ENCODE measurements at regions not wholly inside any gene's neighbourhood (a gene's known extent, or its start where the extent isn't known, plus 50 kb on each side); places are given as distances from the start of the nearest gene placed in this dataset.

DNA sequence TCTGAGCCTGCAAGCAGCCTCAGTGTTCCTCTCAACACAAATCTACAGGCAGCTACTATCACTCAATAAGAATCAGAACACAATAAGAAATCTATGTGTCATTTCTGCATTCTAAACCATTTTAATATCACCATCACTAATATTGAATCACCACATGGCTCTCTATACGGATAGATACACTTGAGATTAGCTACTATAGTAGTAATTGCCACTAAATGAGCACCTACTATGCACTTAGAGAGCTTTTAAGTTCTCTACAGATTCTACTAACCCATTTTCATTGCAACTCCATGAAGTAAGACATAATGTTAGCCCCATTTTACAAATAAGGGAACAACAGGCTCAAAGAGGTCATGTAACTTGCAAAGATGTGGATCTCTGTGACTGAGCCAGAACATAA lies 132.8 kb upstream of the DYNLRB2 start:
- H3K27me3 ChIP-seq (ENCODE audit: insufficient read depth, low read depth), result 0 out of 2 replicates have a peak, but pooled peaks cover 1% of the 10 kb centered on the region
- intact Hi-C loops (cut with micrococcal nuclease; ENCODE audit: unreplicated experiment), result no loop called here
- H3K79me2 ChIP-seq (ENCODE audit: low read depth), result no peaks in the 10 kb centered on the region
- CTCF ChIA-PET, result no interaction called here
- H3K9me2 ChIP-seq (ENCODE audit: insufficient read depth), result no peaks in the 10 kb centered on the region
- DNase-seq, result no peak
- no peaks in the 10 kb centered on the region; the same call in 1 of the 2 replicates for H4K20me1 ChIP-seq (ENCODE audit: insufficient read depth)
- H3K9me3 ChIP-seq (ENCODE audit: insufficient read depth, low read depth), result no peaks in the 10 kb centered on the region
- no peak overlapping the region for H3K4me3 ChIP-seq
- POLR2A ChIA-PET (ENCODE audit: unreplicated experiment), result no interaction called here
- H3K4me1 ChIP-seq (replicated peaks; ENCODE audit: insufficient read depth), result no peaks in the 10 kb centered on the region
- H2AFZ ChIP-seq, result no peak overlapping the region
- H3F3A ChIP-seq (ENCODE audit: insufficient read depth, low read depth), result no peaks in the 10 kb centered on the region
- no TSS peak for BruUV-seq (replicated peaks)
- TF ChIP-seq, protein P1, sequence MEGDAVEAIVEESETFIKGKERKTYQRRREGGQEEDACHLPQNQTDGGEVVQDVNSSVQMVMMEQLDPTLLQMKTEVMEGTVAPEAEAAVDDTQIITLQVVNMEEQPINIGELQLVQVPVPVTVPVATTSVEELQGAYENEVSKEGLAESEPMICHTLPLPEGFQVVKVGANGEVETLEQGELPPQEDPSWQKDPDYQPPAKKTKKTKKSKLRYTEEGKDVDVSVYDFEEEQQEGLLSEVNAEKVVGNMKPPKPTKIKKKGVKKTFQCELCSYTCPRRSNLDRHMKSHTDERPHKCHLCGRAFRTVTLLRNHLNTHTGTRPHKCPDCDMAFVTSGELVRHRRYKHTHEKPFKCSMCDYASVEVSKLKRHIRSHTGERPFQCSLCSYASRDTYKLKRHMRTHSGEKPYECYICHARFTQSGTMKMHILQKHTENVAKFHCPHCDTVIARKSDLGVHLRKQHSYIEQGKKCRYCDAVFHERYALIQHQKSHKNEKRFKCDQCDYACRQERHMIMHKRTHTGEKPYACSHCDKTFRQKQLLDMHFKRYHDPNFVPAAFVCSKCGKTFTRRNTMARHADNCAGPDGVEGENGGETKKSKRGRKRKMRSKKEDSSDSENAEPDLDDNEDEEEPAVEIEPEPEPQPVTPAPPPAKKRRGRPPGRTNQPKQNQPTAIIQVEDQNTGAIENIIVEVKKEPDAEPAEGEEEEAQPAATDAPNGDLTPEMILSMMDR (conservative IDR thresholded peaks at IDR 0.05), result no peak
- no peak for TF ChIP-seq EZH2 (IDR thresholded peaks at IDR 0.05; ENCODE audit: low read depth)
- H3K4me2 ChIP-seq, result no peak overlapping the region
- H3K36me3 ChIP-seq (ENCODE audit: low read depth), result no peaks in the 10 kb centered on the region
- no peak overlapping the region for H3K27ac ChIP-seq

DNA sequence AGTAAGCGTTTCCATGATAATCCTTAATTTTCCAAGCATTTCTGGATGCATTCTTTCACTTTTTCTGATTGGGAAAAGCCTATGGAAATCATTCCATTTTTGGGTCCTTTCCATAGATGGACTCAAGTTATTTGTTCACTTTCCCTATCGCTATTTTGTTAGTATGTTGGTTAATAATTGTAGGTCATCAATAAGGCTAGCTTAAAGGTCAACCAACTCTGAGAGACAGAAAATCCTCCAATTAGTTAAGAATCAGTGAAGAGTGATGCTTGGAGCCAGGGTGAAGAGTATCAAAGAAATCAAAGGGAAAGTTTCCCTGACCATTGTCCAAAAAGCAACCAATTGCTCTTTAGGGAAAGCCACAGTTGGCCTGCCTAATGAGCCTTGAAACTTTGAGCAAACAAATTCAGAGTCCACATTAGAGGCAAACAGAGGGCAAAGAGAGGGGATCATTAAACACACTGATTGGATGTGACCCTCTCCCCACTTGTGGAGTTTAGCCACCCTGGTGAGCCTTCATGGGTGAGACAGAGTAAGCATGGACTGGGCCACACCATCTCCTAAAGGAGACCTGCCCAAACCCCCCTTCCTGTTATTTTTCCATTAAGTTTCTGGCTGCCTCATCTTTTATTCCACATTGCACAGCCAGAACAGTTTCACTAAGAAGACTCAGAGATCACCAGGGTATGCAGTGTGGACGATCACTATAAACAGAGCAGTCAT lies 133.4 kb upstream of the DYNLRB2 start:
- no peaks in the 10 kb centered on the region for H3K9me3 ChIP-seq (ENCODE audit: insufficient read depth, low read depth)
- no TSS peak for BruUV-seq (replicated peaks)
- ChIA-PET POLR2A (ENCODE audit: unreplicated experiment) (no interaction called here), CTCF (no interaction called here)
- no peaks in the 10 kb centered on the region for H3K79me2 ChIP-seq (ENCODE audit: low read depth)
- no peaks in the 10 kb centered on the region for H3K9me2 ChIP-seq (ENCODE audit: insufficient read depth)
- H3K4me1 ChIP-seq (replicated peaks; ENCODE audit: insufficient read depth), result no peaks in the 10 kb centered on the region
- DNase-seq, result no peak
- no peaks in the 10 kb centered on the region for H3F3A ChIP-seq (ENCODE audit: insufficient read depth, low read depth)
- H3K4me3 ChIP-seq, result no peak overlapping the region
- TF ChIP-seq EZH2 (IDR thresholded peaks at IDR 0.05; ENCODE audit: low read depth), result no peak
- TF ChIP-seq, protein P1 (conservative IDR thresholded peaks at IDR 0.05), result no peak
- no peak overlapping the region for H3K27ac ChIP-seq
- H4K20me1 ChIP-seq (ENCODE audit: insufficient read depth), result no peaks in the 10 kb centered on the region; the same call in 1 of the 2 replicates
- H3K27me3 ChIP-seq (ENCODE audit: insufficient read depth, low read depth), result peaks cover 7% of the 10 kb centered on the region; the same call in 1 of the 2 replicates
- H3K4me2 ChIP-seq, result no peak overlapping the region
- intact Hi-C loops (cut with micrococcal nuclease; ENCODE audit: unreplicated experiment), result no loop called here
- H2AFZ ChIP-seq, result no peak overlapping the region
- no peaks in the 10 kb centered on the region for H3K36me3 ChIP-seq (ENCODE audit: low read depth)

DNA sequence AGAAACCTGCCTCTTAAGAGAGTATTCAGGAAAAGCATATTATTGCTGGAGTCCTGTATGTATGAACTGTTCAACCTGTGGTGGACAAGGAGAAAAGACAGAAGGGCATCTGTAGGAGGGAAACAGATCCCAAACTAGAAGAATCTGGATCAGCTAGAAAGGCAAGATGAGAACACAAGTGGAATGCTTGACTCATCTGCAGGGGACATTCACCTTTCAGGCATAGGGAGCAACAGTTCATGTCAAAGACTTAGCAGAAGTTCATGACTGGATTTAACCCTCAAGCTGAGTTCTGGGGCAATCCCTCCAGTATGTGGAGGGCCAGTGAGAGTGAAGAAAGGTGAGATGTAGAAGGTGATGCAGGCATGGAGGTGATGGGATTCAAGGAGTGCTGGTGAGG lies 135.9 kb upstream of the DYNLRB2 start:
- POLR2A ChIA-PET (ENCODE audit: unreplicated experiment), result no interaction called here
- BruUV-seq (replicated peaks), result no TSS peak
- H3K27ac ChIP-seq, result no peak overlapping the region
- no peaks in the 10 kb centered on the region for H3K9me3 ChIP-seq (ENCODE audit: insufficient read depth, low read depth)
- TF ChIP-seq EZH2 (IDR thresholded peaks at IDR 0.05; ENCODE audit: low read depth), result no peak
- TF ChIP-seq, protein P1 (conservative IDR thresholded peaks at IDR 0.05), result no peak
- H3K27me3 ChIP-seq (ENCODE audit: insufficient read depth, low read depth), result peaks cover 13% of the 10 kb centered on the region; the same call in 1 of the 2 replicates
- CTCF ChIA-PET, result no interaction called here
- no peaks in the 10 kb centered on the region for H3K79me2 ChIP-seq (ENCODE audit: low read depth)
- no peak overlapping the region for H3K4me2 ChIP-seq
- H3K36me3 ChIP-seq (ENCODE audit: low read depth), result no peaks in the 10 kb centered on the region
- no peaks in the 10 kb centered on the region for H3F3A ChIP-seq (ENCODE audit: insufficient read depth, low read depth)
- no peak for DNase-seq
- intact Hi-C loops (cut with micrococcal nuclease; ENCODE audit: unreplicated experiment), result no loop called here
- no peak overlapping the region for H2AFZ ChIP-seq
- no peaks in the 10 kb centered on the region; the same call in 1 of the 2 replicates for H4K20me1 ChIP-seq (ENCODE audit: insufficient read depth)
- no peaks in the 10 kb centered on the region for H3K9me2 ChIP-seq (ENCODE audit: insufficient read depth)
- no peak overlapping the region for H3K4me3 ChIP-seq
- no peaks in the 10 kb centered on the region for H3K4me1 ChIP-seq (replicated peaks; ENCODE audit: insufficient read depth)

Data from PC-9 (cell line).